NCI-H2171 treated with DMSO at 0.1 percent for 48 hours (cell line): ENCODE measurements at regions not wholly inside any gene's neighbourhood (a gene's known extent, or its start where the extent isn't known, plus 50 kb on each side); places are given as distances from the start of the nearest gene placed in this dataset.

Experiments used
- DNase-seq: peaks from one replicate; lab custom pipeline; 2025; lab: John Stamatoyannopoulos, UW

GRCh38 chr22:27293721-27294445, 507.7 kb downstream of the MN1 start:
- DNase-seq: no peak

- no peak for DNase-seq
These were observed 506.5 kb downstream of the MN1 start for GRCh38 chr22:27295040-27295439.

- DNase-seq: no peak
These were observed 506.0 kb downstream of the MN1 start for GRCh38 chr22:27295605-27296004.

GRCh38 chr22:27296091-27296675, 505.4 kb downstream of the MN1 start:
- no peak for DNase-seq

- DNase-seq: no peak
These were observed 504.4 kb downstream of the MN1 start for GRCh38 chr22:27297125-27297524.

- DNase-seq: no peak
These were observed 503.2 kb downstream of the MN1 start for GRCh38 chr22:27298332-27298731.

GRCh38 chr22:27298742-27299141, 502.8 kb downstream of the MN1 start:
- DNase-seq: no peak

- DNase-seq: no peak
These were observed 502.1 kb downstream of the MN1 start for GRCh38 chr22:27299181-27300085.

GRCh38 chr22:27300536-27301285, 500.8 kb downstream of the MN1 start:
- no peak for DNase-seq

- no peak for DNase-seq
These were observed 499.1 kb downstream of the MN1 start for GRCh38 chr22:27302501-27302900.

GRCh38 chr22:27303718-27304117, 497.8 kb downstream of the MN1 start:
- DNase-seq: no peak

- no peak for DNase-seq
These were observed 494.8 kb downstream of the MN1 start for GRCh38 chr22:27306771-27307170.

- no peak for DNase-seq
These were observed 493.9 kb downstream of the MN1 start for GRCh38 chr22:27307545-27308247.

- no peak for DNase-seq
These were observed 493.0 kb downstream of the MN1 start for GRCh38 chr22:27308513-27308912.

- DNase-seq: no peak
These were observed 491.9 kb downstream of the MN1 start for GRCh38 chr22:27309697-27310096.

- DNase-seq: no peak
These were observed 490.4 kb downstream of the MN1 start for GRCh38 chr22:27310966-27311697.

GRCh38 chr22:27311698-27312550, 489.6 kb downstream of the MN1 start:
- DNase-seq: no peak

- no peak for DNase-seq
These were observed 489.0 kb downstream of the MN1 start for GRCh38 chr22:27312565-27312964.

GRCh38 chr22:27312966-27313855, 488.3 kb downstream of the MN1 start:
- no peak for DNase-seq
